Activated CD4-positive, alpha-beta T cell treated with anti-CD3 and anti-CD28 coated beads, Interleukin-2, Interleukin-6, amounts not matched to agents 100 ng/mL and 50 ng/mL, durations not matched to agents 16 hours and 8 hours (primary cell): ENCODE measurements at regions not wholly inside any gene's neighbourhood (a gene's known extent, or its start where the extent isn't known, plus 50 kb on each side); places are given as distances from the start of the nearest gene placed in this dataset.
A peak's percentile ranks its signal among the peaks of the same experiment; 100 is the strongest.
"Not testable (repeated sequence)": the region's sequence is repeated elsewhere in the genome, so short reads cannot be mapped to it uniquely, and the experiment has no call there.

ENCODE experiments used
- DNase-seq: peaks from one replicate; pipeline ENCODE4 v3.0.0-alpha.2; 2020

DNA sequence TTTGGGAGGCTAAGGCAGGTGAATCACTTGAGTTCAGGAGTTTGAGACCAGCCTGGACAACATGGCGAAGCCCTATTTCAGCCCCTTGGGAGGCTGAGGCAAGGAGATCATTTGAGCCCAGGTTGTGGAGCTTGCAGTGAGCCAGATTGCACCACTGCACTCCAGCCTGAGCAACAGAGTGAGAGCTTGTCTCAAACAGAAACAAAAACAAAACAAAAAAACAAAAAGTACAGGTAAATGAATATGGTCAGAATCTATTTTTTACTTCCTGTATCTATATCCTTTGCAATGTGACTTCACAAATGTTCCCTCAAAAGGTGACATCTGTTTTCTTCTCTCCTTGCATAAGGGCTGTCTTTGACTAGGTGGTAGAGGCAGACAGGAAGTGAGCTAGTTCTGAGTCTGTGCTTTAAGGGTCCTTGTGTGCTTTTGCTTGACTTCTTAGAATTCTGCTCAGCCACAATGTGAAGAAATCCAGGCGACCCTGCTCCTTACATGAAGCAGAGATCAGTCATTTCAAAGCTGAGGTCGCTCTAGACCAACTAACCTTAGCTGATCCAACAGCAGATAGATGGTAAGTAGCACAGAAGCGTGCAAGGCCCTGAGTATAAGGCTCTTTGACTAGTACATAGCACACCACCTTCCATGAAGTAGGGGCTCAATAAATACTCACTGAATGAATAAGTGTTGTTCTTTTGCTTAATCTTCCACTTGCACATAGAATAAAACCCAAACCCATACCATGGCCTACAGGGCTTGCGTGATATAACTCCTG is 423.2 kb upstream of the PCDH15 start:
- DNase-seq: no peak

DNA sequence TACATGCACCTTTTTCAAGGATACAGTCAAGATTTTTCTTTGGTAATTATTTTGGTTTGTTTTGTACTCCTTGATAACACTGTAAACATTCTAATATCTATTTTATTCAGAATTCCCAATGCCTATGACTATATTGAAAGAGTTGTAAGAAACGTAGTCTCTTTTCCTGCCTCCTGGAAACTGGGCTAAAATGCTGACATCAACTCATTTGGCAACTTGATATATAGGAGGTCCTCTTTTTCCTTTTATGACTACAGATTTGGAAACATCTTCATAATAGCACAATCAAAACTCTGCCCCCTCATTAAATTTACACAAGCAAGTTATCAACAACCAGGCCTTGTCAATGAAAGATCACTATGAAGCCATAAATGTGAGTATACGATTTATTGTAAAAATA is 422.3 kb upstream of the PCDH15 start:
- no peak for DNase-seq

DNA sequence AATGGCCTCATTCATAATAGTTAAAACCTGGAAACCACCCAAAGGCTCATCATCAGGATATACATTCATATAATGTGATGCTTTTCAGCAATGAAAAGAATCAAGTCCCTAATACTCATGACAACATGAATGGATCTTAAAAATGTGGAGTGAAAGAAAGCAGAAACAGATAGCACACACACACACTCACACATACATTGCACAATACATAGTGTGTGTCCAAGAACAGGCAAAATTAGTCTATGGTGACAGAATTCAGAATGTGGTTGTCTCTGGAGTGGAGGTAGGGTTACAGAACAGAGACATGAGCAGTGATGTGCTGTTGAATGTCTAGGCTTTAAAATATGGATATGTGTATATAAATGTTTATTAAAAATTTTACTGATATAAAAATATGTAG is 419.9 kb upstream of the PCDH15 start:
- no peak for DNase-seq

DNA sequence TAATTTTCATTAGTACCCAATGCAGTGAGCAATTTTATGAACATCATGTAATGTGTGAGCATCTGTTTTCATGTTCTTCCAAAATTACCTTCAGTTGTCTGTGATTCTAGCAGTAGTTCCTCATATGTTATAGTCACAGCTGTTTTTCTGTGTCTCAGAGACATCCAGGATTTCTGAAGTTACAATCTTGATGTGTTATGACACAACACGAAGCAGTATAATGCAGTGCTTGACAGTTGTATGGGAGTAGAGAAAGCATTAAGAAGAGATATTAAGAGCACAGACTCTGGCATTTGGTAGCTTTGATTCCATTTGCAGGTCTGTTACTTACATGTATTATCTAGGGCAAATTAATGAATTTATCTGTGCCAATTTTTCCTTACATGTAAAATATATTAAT is 414.7 kb upstream of the PCDH15 start:
- no peak for DNase-seq

DNA sequence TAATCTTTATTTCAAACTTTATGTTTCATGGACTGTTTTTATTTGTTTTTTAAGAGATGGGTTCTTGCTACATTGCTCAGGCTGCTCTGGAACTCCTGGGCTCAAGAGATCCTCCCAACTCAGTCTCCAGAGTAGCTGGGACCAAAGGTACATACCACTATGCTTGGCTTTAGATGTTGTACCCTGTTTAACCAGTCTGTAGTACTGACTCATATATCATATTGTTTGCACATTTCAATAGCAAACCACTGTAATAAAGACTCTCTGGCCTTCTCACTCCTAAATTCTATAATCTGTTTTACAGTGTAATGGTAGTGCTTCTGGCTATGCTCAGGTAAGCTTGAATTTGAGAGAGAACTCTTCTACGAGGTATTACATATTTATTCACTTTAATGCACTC is 413.6 kb upstream of the PCDH15 start:
- DNase-seq: no peak

DNA sequence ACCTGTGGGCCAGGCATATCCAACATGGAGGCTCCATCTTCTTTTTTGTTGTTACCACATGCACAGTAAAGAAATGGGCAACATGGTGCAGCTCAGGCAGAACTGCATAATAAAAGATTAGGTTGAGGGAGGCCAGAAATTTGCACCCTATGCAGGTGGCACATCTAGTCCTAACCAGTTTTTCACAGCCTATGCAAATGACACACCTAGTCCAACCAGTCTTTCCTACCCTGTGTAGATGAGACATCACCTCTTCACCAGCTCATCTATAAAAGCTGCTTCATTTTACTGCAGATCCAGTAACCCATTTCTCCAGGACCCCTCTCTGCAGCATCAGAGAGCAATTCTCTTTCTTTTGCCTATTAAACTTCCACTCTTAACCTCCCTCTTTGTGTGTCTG is 411.0 kb upstream of the PCDH15 start:
- no peak for DNase-seq

DNA sequence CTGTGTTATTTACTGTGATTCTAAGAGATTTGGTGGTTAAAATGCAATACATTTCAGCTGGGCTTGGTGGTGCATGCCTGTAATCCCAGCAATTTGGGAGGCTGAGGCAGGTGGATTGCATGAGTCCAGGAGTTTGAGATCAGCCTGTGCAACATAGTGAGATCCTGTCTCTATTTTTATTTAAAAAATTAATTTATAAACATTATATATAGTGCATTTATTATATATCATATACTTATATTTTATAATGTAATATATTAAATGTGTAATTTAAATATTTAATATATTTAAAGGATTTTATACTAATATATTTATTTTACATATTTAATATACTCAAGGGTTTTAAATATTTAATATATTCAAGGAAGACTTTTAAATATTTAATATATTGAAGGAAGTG is 402.8 kb upstream of the PCDH15 start:
- DNase-seq: no peak

DNA sequence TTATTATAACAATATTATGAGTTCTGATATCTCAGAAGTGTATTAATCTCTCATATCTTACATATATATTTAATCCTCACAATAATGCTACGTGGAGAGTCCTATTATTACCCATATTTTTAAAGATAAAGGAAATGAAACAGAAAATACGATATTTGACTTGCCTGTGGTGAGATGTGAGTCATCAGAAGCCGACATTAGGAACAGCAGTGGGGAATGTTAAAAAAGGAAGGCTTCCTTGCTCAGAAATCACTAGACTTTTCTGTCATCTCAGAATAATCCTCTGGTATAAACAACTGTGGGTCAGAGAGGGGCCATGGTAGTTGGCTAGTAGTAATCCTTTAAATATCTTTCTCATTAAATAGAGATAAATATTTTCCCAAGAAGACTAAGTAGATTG is 402.3 kb upstream of the PCDH15 start:
- DNase-seq: no peak

DNA sequence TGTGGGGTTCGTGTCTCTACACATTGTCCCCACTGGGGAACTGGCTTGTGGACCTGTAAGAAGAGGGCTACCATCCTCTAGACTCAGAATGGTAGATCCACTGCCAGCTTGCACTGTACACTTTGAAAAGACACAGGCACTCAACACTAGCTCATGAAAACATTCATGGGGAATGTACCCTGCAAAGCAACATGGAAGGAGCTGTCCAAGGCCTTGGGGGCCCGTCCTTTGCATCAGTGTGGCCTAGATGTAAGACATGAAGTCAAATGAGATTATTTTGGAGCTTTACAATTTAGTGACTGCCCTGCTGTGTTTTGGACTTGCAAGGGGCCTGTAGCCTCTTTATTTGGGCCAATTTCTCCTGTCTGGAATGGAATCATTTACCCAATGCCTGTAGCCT is 399.0 kb upstream of the PCDH15 start:
- no peak for DNase-seq

DNA sequence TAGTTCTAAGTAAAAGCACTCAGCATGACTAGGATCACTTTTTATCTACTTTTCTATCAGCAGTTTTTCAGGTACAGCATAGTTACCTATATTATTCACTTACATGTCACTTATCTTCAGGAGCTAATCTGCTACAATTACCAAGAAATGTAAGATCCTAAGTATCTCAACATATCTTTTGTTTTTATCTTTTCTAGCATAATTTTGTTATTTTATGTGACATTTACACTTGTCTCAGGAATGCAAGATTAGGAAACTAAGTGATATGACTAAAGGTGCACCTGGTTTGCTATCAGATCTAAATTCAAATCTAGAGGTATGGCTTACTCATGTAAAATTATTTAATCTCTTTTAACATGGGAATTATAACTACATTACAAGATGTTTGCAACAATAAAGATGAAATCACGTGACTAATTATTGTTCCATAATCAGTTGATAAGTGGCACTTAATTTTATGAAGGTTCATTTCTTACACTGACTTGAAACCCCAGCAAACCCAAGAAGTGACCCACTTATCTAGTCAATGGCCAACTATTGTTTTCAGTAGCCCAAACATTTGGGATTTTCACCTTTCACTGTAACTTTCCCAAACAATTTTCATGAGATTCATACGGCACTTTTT is 390.3 kb upstream of the PCDH15 start:
- no peak for DNase-seq

DNA sequence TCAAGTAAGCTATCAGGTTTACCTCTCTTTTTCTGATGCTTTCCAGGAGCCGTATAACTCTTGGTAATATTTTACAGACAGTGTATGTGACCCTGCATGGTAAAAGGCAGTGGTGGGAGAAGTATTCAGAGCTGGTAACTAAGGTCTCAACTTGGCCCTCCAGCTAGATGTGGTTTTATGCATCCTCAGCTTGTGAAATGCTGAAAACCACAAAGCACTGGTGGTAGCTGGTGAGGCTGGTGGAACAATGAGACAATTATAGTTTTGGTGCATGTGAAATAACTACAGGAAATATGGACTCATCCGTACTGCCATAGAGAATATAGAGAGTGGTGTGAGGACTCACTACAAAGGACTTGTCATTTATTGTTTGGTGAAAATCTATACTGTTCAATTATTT is 383.0 kb upstream of the PCDH15 start:
- no peak for DNase-seq

DNA sequence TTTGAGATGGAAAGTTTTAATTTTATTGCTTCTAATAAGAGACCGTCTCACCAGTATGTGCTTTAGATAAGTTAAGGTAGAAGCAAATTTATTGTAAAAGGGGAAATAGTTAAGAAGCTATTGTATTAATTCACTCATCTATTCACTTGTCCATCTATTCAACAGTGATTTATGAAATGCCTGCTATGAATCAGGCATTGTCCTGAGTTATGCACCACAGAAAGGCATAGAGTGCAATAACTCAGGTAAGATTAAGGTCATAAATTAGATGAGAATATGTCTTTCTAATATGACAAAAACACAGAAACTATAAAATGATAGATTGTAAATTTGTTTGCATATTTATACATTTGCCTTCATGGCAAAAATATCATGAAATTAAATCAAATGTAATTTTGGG is 379.3 kb upstream of the PCDH15 start:
- no peak for DNase-seq

DNA sequence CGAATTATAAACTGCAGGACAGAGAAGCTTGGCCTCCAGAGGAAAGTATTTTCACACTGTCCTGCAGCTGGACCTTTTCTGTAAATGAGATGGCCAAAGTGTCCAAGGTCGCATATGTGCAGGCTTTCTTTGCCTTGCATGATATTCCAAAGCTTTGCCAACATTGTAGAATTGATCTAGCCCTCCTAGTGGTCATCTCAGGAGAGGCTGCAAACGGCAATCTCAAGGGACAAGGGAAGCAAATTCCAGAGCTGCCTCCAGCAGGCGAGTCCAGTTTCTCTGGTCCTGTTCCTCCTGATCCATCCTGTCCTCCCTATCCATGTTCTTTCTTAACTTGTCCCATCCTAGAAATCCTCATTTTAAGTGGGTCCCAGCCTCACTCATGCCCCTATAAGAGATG is 373.4 kb upstream of the PCDH15 start:
- no peak for DNase-seq

DNA sequence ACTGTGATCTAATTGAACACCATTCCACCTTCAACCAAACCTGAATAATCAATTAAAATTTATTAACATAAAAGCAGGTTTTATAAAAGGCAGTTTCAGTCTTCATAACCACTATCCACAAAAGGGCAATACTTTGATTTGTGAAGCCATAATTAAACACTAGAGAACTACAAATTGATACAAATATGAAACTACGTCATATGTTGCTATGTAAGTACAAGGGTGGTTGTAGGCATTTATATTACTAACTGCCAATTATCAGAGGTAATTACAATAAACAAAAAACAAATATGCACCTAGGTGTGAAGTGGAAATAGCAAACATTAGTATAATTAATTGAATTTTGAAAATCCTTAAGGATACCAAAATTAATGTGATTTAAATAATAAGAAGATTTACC is 368.5 kb upstream of the PCDH15 start:
- no peak for DNase-seq

DNA sequence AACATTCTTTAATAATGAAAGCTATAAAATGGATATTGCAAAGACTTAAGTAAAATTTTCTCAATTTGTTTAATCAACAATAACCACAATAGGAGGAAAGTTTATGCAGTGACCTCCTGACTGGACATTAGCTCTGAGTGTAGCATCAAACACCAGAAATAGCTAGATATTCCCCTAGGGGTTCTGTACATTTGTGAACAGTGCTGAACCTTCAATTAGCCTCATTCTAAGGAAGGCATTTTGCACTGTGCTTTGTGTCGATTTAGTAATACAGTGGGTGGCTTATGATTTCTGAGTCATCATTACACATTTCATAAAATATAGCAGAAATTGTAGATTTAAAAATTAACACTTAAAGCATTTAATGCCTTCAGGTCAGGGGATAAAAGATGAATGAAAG is 367.3 kb upstream of the PCDH15 start:
- no peak for DNase-seq

DNA sequence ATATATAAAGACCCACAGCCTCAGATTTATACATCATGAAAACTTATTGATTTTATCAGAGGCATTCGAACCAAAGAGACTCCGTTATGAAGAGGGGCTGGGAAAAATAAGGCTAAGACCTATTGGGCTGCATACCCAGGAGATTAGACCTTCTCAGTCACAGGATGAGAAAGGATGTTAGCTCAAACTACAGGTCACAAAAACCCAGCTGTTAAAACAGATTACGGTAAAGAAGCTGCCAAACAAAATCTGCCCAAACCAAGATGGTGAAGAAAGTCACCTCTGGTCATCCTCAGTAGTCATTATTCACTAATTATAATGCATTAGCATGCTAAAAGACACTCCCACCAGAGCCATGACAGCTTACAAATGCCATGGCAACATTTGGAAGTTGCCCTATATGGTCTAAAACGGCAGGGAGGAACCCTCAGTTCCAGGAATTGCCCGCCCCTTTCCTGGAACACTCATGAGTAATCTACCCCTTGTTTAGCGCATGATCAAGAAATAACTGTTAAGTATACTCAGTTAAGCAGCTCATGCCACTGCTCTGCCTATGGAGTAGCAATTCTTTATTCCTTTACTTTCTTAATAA is 362.5 kb upstream of the PCDH15 start:
- peak; percentile 1 for DNase-seq

DNA sequence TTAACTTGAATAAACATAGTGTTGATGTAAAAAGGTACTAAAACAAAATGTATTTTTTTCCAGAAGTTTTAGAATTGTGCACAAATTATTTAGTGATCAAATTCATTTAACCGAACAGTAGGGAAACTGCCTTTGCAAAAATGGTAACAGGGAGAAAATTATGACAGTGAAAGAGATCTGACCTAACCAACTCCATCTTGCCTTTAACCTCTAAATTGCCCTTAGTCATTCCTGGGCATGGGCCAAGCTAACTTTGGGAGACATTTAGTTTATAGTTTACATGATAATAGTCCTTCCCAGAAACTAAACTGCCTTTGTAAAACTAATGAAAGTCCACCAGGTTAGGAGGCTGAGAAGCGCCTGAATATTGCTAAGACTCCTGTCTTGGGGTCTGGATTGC is 361.3 kb upstream of the PCDH15 start:
- DNase-seq: not testable (repeated sequence)

DNA sequence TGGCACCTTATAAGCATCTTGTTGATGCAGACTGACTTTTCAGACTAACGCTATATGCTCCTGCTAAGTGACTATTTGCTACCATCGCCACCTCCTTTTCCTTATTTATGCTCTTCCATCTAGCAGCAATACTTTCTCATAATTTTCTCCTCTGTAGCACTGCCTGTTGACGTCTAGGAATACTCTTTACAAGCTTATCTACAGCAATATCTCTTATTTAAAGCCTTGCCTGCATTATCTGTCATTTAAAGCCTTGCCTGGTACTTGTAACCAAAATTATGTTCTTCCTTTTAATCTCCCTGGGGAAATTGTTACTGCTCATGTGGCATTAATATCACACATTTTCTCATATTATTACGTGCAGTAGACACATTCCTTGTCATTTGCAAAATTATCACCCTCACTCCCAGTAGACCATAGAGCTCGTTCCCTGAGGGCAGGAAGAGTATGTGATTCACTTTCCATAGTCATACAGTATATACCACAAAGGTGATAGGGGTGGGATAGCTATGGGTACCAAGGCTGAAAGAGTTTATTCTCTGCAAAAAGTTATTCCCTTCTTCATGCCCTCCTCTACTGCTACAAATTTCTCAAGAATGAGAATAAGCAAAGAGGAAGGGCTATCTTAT is 359.7 kb upstream of the PCDH15 start:
- no peak for DNase-seq

DNA sequence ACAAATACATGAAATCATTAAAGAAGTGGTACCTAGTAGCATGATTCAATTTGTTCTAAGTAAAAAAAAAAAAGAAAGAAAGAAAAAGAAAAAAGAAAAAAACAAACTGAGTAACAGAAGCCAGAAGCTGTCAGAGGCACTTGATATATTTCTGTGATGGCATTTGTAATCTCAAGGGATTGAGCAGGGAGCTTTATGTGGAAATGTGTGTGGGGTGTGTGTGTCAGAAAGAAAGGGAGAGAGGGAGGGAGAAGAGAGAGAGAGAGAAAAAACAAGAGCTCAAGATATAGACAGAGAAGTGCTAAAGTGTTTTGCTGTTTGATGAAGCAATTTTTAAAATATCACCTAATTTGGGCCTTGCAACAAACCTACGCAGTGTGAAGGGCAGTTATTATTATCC is 357.6 kb upstream of the PCDH15 start:
- no peak for DNase-seq

DNA sequence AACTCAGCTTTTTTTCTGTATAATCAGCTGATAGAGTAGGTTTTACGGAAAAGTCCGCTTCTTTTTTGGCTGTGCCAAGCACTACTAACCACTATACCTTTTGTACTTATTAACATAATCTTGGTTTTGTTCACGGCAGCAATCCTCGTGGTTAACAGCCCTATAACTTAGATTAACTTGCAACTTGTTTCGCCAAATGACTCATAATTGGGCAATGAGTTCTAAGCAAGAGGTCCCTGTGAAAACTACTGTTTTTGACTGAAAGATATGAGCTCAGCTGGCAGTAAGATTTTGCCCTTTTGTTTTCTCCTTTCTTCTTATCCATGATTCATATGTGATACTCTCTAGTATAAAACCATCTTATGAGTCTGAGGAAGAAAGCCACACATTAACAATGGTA is 345.0 kb upstream of the PCDH15 start:
- DNase-seq: peak; percentile 8

DNA sequence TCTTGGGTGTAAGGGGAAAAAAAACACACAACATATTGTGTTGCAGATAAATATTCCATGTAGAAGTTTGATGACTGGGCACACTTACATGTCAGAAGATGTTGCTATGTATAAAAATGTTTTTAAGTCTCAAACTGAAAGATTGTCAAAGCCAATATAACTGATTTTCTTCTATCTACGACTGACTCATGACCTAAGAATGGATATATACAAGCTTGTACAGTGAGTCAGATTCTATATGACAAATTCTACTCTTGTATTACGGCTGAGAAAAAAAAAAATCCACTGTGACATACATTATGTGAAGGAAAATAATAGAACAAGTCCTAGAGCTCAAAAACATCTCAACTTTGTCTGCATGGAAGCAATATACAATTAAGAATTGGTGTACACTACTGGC is 343.0 kb upstream of the PCDH15 start:
- no peak for DNase-seq

DNA sequence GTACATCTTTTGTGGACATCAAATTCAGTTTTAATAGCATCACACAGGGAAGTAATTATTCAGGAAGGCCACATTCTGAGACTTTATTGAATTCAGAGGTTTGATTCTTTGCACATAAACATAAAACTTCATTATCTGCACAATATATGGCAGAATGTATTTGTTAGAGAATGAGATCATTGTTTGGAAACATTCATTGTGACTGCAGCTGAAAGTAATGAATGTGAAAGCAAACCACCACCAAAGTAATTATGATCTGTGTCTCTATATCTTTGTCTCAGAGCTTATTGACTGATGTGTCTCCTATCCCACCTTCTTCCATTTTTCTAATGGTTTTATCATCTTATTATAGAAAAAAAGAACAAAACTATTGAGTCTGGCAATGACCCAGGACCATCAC is 340.9 kb upstream of the PCDH15 start:
- DNase-seq: no peak

DNA sequence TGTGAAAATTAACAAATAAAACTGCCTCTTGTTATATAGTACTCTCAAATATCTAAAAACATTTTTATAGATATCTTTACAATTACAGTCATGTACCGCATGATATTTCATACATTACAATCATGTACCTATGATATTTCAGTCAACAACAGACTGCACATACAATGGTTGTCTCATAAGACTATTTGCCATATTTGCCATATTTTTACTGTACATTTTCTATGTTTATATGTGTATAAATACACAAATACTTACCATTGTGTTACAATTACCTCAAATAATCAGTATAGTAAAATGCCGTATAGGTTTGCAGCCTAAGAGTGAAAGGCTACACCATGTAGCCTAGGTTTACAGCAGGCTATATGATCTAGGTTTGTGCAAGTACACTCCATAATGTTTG is 336.0 kb upstream of the PCDH15 start:
- no peak for DNase-seq

DNA sequence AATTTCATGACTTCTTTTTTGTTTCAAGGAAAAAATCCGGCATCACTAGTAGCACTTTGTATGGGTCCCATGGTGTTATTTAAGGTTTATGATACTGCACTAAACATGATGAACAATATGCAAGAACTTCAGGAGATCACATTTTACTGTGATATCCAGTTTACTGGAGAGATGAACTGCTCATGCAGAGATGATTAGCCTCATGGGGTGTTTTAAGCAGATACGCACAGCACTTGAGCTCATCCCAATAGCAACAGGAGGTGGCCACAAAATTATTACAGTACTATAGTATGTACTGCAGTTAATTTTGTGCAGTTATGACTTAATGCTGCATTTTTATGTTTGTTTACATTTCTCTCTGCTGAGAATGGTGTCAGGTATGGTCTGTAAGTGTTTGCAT is 303.7 kb upstream of the PCDH15 start:
- DNase-seq: no peak
